ENCODE measurements at regions not wholly inside any gene's neighbourhood (a gene's known extent, or its start where the extent isn't known, plus 50 kb on each side); places are given as distances from the start of the nearest gene placed in this dataset.

DNA sequence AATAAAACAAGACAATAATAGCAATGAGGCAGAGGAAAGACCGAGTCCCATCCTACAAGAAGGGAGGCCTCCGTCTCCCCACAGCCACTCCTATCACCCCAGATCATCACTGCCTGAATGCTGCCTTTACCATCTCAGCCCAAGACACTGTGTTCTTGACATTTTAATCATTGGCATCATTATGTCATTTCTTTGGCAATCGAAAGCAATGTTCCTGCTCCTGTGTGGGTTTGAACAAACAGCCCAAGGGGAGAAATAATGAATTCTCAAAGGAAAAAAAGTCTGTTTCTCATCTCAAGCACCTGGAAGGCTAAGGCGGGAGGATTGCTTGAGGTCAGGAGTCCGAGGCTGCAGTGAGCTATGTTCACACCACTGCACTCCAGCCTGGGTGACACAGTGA, 73.0 kb upstream of the ACSL1 start:
- TF ChIP-seq POLR2A (IDR thresholded peaks at IDR 0.05) = no peak
- TF ChIP-seq, protein P1, sequence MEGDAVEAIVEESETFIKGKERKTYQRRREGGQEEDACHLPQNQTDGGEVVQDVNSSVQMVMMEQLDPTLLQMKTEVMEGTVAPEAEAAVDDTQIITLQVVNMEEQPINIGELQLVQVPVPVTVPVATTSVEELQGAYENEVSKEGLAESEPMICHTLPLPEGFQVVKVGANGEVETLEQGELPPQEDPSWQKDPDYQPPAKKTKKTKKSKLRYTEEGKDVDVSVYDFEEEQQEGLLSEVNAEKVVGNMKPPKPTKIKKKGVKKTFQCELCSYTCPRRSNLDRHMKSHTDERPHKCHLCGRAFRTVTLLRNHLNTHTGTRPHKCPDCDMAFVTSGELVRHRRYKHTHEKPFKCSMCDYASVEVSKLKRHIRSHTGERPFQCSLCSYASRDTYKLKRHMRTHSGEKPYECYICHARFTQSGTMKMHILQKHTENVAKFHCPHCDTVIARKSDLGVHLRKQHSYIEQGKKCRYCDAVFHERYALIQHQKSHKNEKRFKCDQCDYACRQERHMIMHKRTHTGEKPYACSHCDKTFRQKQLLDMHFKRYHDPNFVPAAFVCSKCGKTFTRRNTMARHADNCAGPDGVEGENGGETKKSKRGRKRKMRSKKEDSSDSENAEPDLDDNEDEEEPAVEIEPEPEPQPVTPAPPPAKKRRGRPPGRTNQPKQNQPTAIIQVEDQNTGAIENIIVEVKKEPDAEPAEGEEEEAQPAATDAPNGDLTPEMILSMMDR (IDR thresholded peaks at IDR 0.05) = no peak
